ENCODE measurements at regions not wholly inside any gene's neighbourhood (a gene's known extent, or its start where the extent isn't known, plus 50 kb on each side); places are given as distances from the start of the nearest gene placed in this dataset.

GRCh38 chr12:32030151-32030550 lies 70.9 kb downstream of the RESF1 start:
- no CpG with 5 or more reads among the region's 12 CpGs for WGBS (ENCODE audit: extremely low coverage, insufficient coverage, low lambda C conversion rate)
- Histone ChIP-seq H3K9ac (ENCODE audit: low read length) (no peak overlapping the region), H2AK5ac (ENCODE audit: low read length) (no peak overlapping the region), H4K8ac (ENCODE audit: low read depth, low read length) (no peak overlapping the region), H4K5ac (ENCODE audit: low read length) (no peak overlapping the region), H3K56ac (ENCODE audit: low read length) (no peak overlapping the region), H2BK120ac (ENCODE audit: low read depth, low read length) (no peak overlapping the region), H3K18ac (ENCODE audit: low read length) (peak overlapping the region; percentile 4), H3K27ac (ENCODE audit: low read depth, low read length) (no peak overlapping the region), H3K4me3 (ENCODE audit: low read length) (no peak overlapping the region), H3K79me2 (ENCODE audit: control insufficient read depth, insufficient read depth, low read length) (no peaks in the 10 kb centered on the region), H3K4ac (ENCODE audit: low read depth, low read length) (no peak overlapping the region), H3K27me3 (ENCODE audit: insufficient read depth, low read length, poor library complexity) (no peaks in the 10 kb centered on the region), H2BK15ac (replicated peaks; ENCODE audit: low read depth) (no peak overlapping the region), H2BK5ac (ENCODE audit: low read length) (no peak overlapping the region), H3K79me1 (ENCODE audit: low read length) (no peaks in the 10 kb centered on the region), H3K23ac (ENCODE audit: low read length) (no peak overlapping the region), H3K4me1 (ENCODE audit: control insufficient read depth, low read depth, low read length) (peaks cover 10% of the 10 kb centered on the region), H3K36me3 (ENCODE audit: control insufficient read depth, insufficient read depth, low read length) (no peaks in the 10 kb centered on the region), H3K4me2 (ENCODE audit: low read length) (no peak overlapping the region)
- no peak for DNase-seq

DNA sequence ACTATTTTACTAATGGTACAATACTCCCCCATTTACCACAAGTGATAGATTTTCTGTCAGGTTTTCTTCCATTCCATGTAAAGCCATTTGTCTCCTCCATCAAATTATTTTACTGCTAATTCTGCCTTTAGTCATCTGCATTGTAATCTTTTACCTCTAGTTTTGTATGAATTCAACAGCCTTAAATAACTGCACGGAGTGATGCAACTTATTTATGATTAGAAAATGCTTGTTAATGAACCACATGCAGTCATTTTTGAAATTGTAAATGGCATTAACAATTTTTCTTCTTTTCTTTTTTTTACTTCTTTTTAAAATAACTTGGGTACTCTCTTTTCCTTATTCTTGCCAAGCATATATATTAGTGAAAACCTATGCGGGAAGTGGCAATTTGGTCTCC lies 71.5 kb downstream of the RESF1 start:
- Histone ChIP-seq H3K79me1 (ENCODE audit: low read length) (no peaks in the 10 kb centered on the region), H4K8ac (ENCODE audit: low read depth, low read length) (no peak overlapping the region), H3K56ac (ENCODE audit: low read length) (no peak overlapping the region), H2BK15ac (replicated peaks; ENCODE audit: low read depth) (no peak overlapping the region), H3K18ac (ENCODE audit: low read length) (no peak overlapping the region), H3K4me2 (ENCODE audit: low read length) (no peak overlapping the region), H3K36me3 (ENCODE audit: control insufficient read depth, insufficient read depth, low read length) (no peaks in the 10 kb centered on the region), H3K79me2 (ENCODE audit: control insufficient read depth, insufficient read depth, low read length) (no peaks in the 10 kb centered on the region), H2AK5ac (ENCODE audit: low read length) (no peak overlapping the region), H3K4me3 (ENCODE audit: low read length) (no peak overlapping the region), H3K4me1 (ENCODE audit: control insufficient read depth, low read depth, low read length) (peaks cover 9% of the 10 kb centered on the region), H3K27me3 (ENCODE audit: insufficient read depth, low read length, poor library complexity) (no peaks in the 10 kb centered on the region), H4K5ac (ENCODE audit: low read length) (no peak overlapping the region), H3K4ac (ENCODE audit: low read depth, low read length) (no peak overlapping the region), H3K23ac (ENCODE audit: low read length) (no peak overlapping the region), H2BK5ac (ENCODE audit: low read length) (no peak overlapping the region), H3K9ac (ENCODE audit: low read length) (no peak overlapping the region), H3K27ac (ENCODE audit: low read depth, low read length) (no peak overlapping the region), H2BK120ac (ENCODE audit: low read depth, low read length) (no peak overlapping the region)
- DNase-seq: no peak
- no CpG with 5 or more reads among the region's 2 CpGs for WGBS (ENCODE audit: extremely low coverage, insufficient coverage, low lambda C conversion rate)

- peak overlapping the region; percentile 87 for H4K5ac ChIP-seq (ENCODE audit: low read length)
Observed at GRCh38 chr12:32031109-32031508, 71.9 kb downstream of the RESF1 start.

DNA sequence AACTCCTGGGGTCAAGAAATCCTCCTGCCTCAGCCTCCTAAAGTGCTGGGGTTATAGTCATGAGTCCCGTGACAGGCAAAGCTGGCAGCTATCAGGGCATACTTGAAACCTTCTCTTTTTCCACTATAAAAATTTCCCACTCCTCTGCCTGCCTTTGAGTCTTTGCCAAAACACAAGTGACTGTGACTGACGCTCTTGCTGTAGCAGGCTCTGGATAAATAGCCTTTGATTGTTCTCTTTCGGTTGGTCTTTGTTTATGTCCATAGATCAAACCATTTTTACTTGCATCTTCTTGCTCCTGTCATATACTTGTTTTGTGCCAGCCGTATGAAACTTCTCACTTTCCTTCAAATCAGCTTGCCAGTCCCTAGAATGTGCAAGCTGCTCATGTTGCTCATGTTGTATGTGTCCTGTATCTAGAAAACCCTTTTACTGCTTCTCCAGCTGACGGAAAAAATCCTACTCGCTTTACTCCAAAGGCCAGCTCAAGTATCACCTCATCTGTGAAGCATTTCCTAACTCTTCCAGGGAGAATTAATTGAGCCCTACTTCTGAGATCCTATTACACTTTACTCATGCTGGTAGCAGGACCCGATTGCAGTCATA lies 73.1 kb downstream of the RESF1 start:
- no peak overlapping the region for H3K27ac ChIP-seq (ENCODE audit: low read depth, low read length)
- H4K8ac ChIP-seq (ENCODE audit: low read depth, low read length): no peak overlapping the region
- no peaks in the 10 kb centered on the region for H3K27me3 ChIP-seq (ENCODE audit: insufficient read depth, low read length, poor library complexity)
- peak overlapping the region; percentile 70 for H2BK120ac ChIP-seq (ENCODE audit: low read depth, low read length)
- no peaks in the 10 kb centered on the region for H3K36me3 ChIP-seq (ENCODE audit: control insufficient read depth, insufficient read depth, low read length)
- H3K79me2 ChIP-seq (ENCODE audit: control insufficient read depth, insufficient read depth, low read length): no peaks in the 10 kb centered on the region
- H3K4ac ChIP-seq (ENCODE audit: low read depth, low read length): peak overlapping the region; percentile 81
- peak overlapping the region; percentile 80 for H2BK5ac ChIP-seq (ENCODE audit: low read length)
- peak; percentile 81 for DNase-seq
- peak overlapping the region; percentile 4 for H3K9ac ChIP-seq (ENCODE audit: low read length)
- H3K79me1 ChIP-seq (ENCODE audit: low read length): no peaks in the 10 kb centered on the region
- H3K4me1 ChIP-seq (ENCODE audit: control insufficient read depth, low read depth, low read length): peaks cover 12% of the 10 kb centered on the region
- no peak overlapping the region for H2BK15ac ChIP-seq (replicated peaks; ENCODE audit: low read depth)
- no peak overlapping the region for H3K4me2 ChIP-seq (ENCODE audit: low read length)
- WGBS (ENCODE audit: extremely low coverage, insufficient coverage, low lambda C conversion rate): no CpG with 5 or more reads among the region's 7 CpGs
- peak overlapping the region; percentile 52 for H3K18ac ChIP-seq (ENCODE audit: low read length)
- H3K4me3 ChIP-seq (ENCODE audit: low read length): no peak overlapping the region
- no peak overlapping the region for H4K5ac ChIP-seq (ENCODE audit: low read length)
- no peak overlapping the region for H3K23ac ChIP-seq (ENCODE audit: low read length)
- H3K56ac ChIP-seq (ENCODE audit: low read length): peak overlapping the region; percentile 75
- H2AK5ac ChIP-seq (ENCODE audit: low read length): no peak overlapping the region

More at GRCh38 chr12:32031109-32031508, 71.9 kb downstream of the RESF1 start:
- H3K79me2 ChIP-seq (ENCODE audit: control insufficient read depth, insufficient read depth, low read length): no peaks in the 10 kb centered on the region
- no peak overlapping the region for H2AK5ac ChIP-seq (ENCODE audit: low read length)
- peak overlapping the region; percentile 33 for H3K9ac ChIP-seq (ENCODE audit: low read length)
- no peak overlapping the region for H3K23ac ChIP-seq (ENCODE audit: low read length)
- H3K56ac ChIP-seq (ENCODE audit: low read length): peak overlapping the region; percentile 80
- no peak overlapping the region for H4K8ac ChIP-seq (ENCODE audit: low read depth, low read length)
- no peak overlapping the region for H2BK120ac ChIP-seq (ENCODE audit: low read depth, low read length)
- H3K4ac ChIP-seq (ENCODE audit: low read depth, low read length): no peak overlapping the region
- H2BK5ac ChIP-seq (ENCODE audit: low read length): peak overlapping the region; percentile 86
- peak; percentile 47 for DNase-seq
- H3K4me1 ChIP-seq (ENCODE audit: control insufficient read depth, low read depth, low read length): peaks cover 9% of the 10 kb centered on the region
- H3K27ac ChIP-seq (ENCODE audit: low read depth, low read length): peak overlapping the region; percentile 31
- H3K4me2 ChIP-seq (ENCODE audit: low read length): no peak overlapping the region
- H3K27me3 ChIP-seq (ENCODE audit: insufficient read depth, low read length, poor library complexity): no peaks in the 10 kb centered on the region
- H3K18ac ChIP-seq (ENCODE audit: low read length): peak overlapping the region; percentile 5
- H2BK15ac ChIP-seq (replicated peaks; ENCODE audit: low read depth): no peak overlapping the region
- WGBS (ENCODE audit: extremely low coverage, insufficient coverage, low lambda C conversion rate): no CpG with 5 or more reads among the region's 3 CpGs
- H3K79me1 ChIP-seq (ENCODE audit: low read length): no peaks in the 10 kb centered on the region
- no peak overlapping the region for H3K4me3 ChIP-seq (ENCODE audit: low read length)
- H3K36me3 ChIP-seq (ENCODE audit: control insufficient read depth, insufficient read depth, low read length): no peaks in the 10 kb centered on the region

DNA sequence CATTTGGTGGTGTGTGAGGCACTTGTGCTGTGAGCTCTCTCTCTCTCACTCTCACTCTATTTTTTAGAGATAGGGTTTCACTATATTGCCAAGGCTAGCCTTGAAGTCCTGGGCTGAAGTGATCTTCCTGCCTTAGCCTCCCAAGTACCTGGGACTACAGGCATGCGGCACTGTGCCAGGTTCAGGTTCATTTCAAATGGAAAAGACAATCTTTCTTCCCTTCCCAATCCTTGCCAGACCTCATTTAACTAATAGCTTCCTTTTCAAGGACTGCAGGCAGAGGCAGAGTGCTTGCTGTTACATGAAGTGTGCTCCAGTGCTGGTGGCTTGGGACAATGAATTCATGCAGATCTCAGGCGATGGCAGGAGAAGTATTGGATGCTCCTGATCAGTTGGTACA lies 73.2 kb upstream of the BICD1 start:
- no peak for DNase-seq
- Histone ChIP-seq H4K8ac (ENCODE audit: low read depth, low read length) (no peak overlapping the region), H3K4ac (ENCODE audit: low read depth, low read length) (no peak overlapping the region), H3K27ac (ENCODE audit: low read depth, low read length) (no peak overlapping the region), H4K5ac (ENCODE audit: low read length) (no peak overlapping the region), H3K4me1 (ENCODE audit: control insufficient read depth, low read depth, low read length) (peaks cover 12% of the 10 kb centered on the region), H3K56ac (ENCODE audit: low read length) (peak overlapping the region; percentile 29), H3K27me3 (ENCODE audit: insufficient read depth, low read length, poor library complexity) (no peaks in the 10 kb centered on the region), H3K18ac (ENCODE audit: low read length) (peak overlapping the region; percentile 56), H3K79me2 (ENCODE audit: control insufficient read depth, insufficient read depth, low read length) (no peaks in the 10 kb centered on the region), H3K79me1 (ENCODE audit: low read length) (no peaks in the 10 kb centered on the region), H3K9ac (ENCODE audit: low read length) (no peak overlapping the region), H2AK5ac (ENCODE audit: low read length) (peak overlapping the region; percentile 62), H3K4me3 (ENCODE audit: low read length) (no peak overlapping the region), H3K23ac (ENCODE audit: low read length) (no peak overlapping the region), H2BK15ac (replicated peaks; ENCODE audit: low read depth) (no peak overlapping the region), H3K4me2 (ENCODE audit: low read length) (no peak overlapping the region), H2BK5ac (ENCODE audit: low read length) (peak overlapping the region; percentile 81), H2BK120ac (ENCODE audit: low read depth, low read length) (no peak overlapping the region), H3K36me3 (ENCODE audit: control insufficient read depth, insufficient read depth, low read length) (no peaks in the 10 kb centered on the region)
- WGBS (ENCODE audit: extremely low coverage, insufficient coverage, low lambda C conversion rate): no CpG with 5 or more reads among the region's 2 CpGs

DNA sequence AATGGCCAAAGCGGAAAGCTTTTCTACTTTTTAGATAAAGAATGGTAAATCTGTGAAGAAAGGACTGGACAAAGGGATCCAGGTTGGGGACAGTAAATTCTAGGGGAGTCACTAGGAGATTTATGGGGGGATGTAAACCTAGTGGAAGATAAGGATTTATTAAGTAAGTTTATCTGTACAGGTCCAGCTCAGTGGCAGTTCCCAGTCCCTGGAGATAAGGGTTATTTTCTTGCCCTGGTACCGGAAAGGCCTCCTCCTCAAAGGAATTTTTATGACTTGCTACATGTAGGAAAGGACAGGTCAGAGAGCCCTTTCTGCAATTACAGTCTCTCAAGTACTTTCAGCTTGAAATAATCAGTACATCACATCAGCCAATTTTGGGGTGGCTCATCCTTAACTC lies 72.6 kb upstream of the BICD1 start:
- Histone ChIP-seq H3K27ac (ENCODE audit: low read depth, low read length) (no peak overlapping the region), H3K23ac (ENCODE audit: low read length) (no peak overlapping the region), H3K56ac (ENCODE audit: low read length) (no peak overlapping the region), H4K5ac (ENCODE audit: low read length) (no peak overlapping the region), H2BK15ac (replicated peaks; ENCODE audit: low read depth) (no peak overlapping the region), H3K36me3 (ENCODE audit: control insufficient read depth, insufficient read depth, low read length) (no peaks in the 10 kb centered on the region), H3K4me2 (ENCODE audit: low read length) (no peak overlapping the region), H2BK120ac (ENCODE audit: low read depth, low read length) (peak overlapping the region; percentile 56), H4K8ac (ENCODE audit: low read depth, low read length) (no peak overlapping the region), H2BK5ac (ENCODE audit: low read length) (no peak overlapping the region), H3K9ac (ENCODE audit: low read length) (no peak overlapping the region), H3K4me3 (ENCODE audit: low read length) (no peak overlapping the region), H2AK5ac (ENCODE audit: low read length) (no peak overlapping the region), H3K4me1 (ENCODE audit: control insufficient read depth, low read depth, low read length) (peaks cover 13% of the 10 kb centered on the region), H3K4ac (ENCODE audit: low read depth, low read length) (no peak overlapping the region), H3K27me3 (ENCODE audit: insufficient read depth, low read length, poor library complexity) (no peaks in the 10 kb centered on the region), H3K18ac (ENCODE audit: low read length) (no peak overlapping the region), H3K79me1 (ENCODE audit: low read length) (no peaks in the 10 kb centered on the region), H3K79me2 (ENCODE audit: control insufficient read depth, insufficient read depth, low read length) (no peaks in the 10 kb centered on the region)
- WGBS (ENCODE audit: extremely low coverage, insufficient coverage, low lambda C conversion rate): no CpG with 5 or more reads among the region's 2 CpGs
- DNase-seq: peak; percentile 63
